ENCODE measurements at regions not wholly inside any gene's neighbourhood (a gene's known extent, or its start where the extent isn't known, plus 50 kb on each side); places are given as distances from the start of the nearest gene placed in this dataset.

GRCh38 chr2:22719396-22719795 lies 665.6 kb upstream of the KLHL29 start:
- H3K4me2 ChIP-seq (ENCODE audit: low read depth, low read length, poor library complexity, severe bottlenecking) = no peak overlapping the region
- no peaks in the 10 kb centered on the region for H3K36me3 ChIP-seq (ENCODE audit: low read length)
- H3F3A ChIP-seq (ENCODE audit: insufficient read depth) = no peaks in the 10 kb centered on the region
- no peaks in the 10 kb centered on the region for H3K79me2 ChIP-seq (ENCODE audit: insufficient read depth, low read length)
- no peak overlapping the region for H3K9ac ChIP-seq (ENCODE audit: low read length)
- no peak overlapping the region for H3K27ac ChIP-seq (ENCODE audit: low read depth, low read length)
- TF ChIP-seq EZH2phosphoT487 (conservative IDR thresholded peaks at IDR 0.05; ENCODE audit: low read length) = no peak
- TF ChIP-seq CTCF (IDR thresholded peaks at IDR 0.05; ENCODE audit: insufficient read depth, low read length, poor library complexity, severe bottlenecking) = no peak
- no peaks in the 10 kb centered on the region for H3K27me3 ChIP-seq (ENCODE audit: low read length)
- H2AFZ ChIP-seq (ENCODE audit: low read depth, low read length, severe bottlenecking) = no peak overlapping the region
- H3K4me3 ChIP-seq (ENCODE audit: insufficient read depth, low read length, poor library complexity, severe bottlenecking) = no peak overlapping the region
- no peaks in the 10 kb centered on the region for H3K9me3 ChIP-seq (ENCODE audit: insufficient read depth, low read length)
- no peaks in the 10 kb centered on the region for H3K9me2 ChIP-seq (replicated peaks; ENCODE audit: insufficient read depth, low read length)
- no peaks in the 10 kb centered on the region for H4K20me1 ChIP-seq (ENCODE audit: low read depth, low read length)

GRCh38 chr2:22729466-22729865 lies 655.5 kb upstream of the KLHL29 start:
- no peak overlapping the region for H2AFZ ChIP-seq (ENCODE audit: low read depth, low read length, severe bottlenecking)

GRCh38 chr2:22734373-22735045 lies 650.5 kb upstream of the KLHL29 start:
- H3K4me2 ChIP-seq (ENCODE audit: low read depth, low read length, poor library complexity, severe bottlenecking) = no peak overlapping the region
- no peaks in the 10 kb centered on the region for H4K20me1 ChIP-seq (ENCODE audit: low read depth, low read length)
- H3K79me2 ChIP-seq (ENCODE audit: insufficient read depth, low read length) = no peaks in the 10 kb centered on the region
- no peak overlapping the region for H3K9ac ChIP-seq (ENCODE audit: low read length)
- no peak for TF ChIP-seq EZH2phosphoT487 (conservative IDR thresholded peaks at IDR 0.05; ENCODE audit: low read length)
- TF ChIP-seq CTCF (IDR thresholded peaks at IDR 0.05; ENCODE audit: insufficient read depth, low read length, poor library complexity, severe bottlenecking) = no peak
- H3K9me3 ChIP-seq (ENCODE audit: insufficient read depth, low read length) = no peaks in the 10 kb centered on the region
- H3K4me3 ChIP-seq (ENCODE audit: insufficient read depth, low read length, poor library complexity, severe bottlenecking) = no peak overlapping the region
- no peaks in the 10 kb centered on the region for H3K9me2 ChIP-seq (replicated peaks; ENCODE audit: insufficient read depth, low read length)
- H3K27ac ChIP-seq (ENCODE audit: low read depth, low read length) = no peak overlapping the region
- H2AFZ ChIP-seq (ENCODE audit: low read depth, low read length, severe bottlenecking) = no peak overlapping the region
- no peaks in the 10 kb centered on the region for H3F3A ChIP-seq (ENCODE audit: insufficient read depth)
- H3K27me3 ChIP-seq (ENCODE audit: low read length) = no peaks in the 10 kb centered on the region
- no peaks in the 10 kb centered on the region for H3K36me3 ChIP-seq (ENCODE audit: low read length)

More at GRCh38 chr2:22729466-22729865, 655.5 kb upstream of the KLHL29 start:
- no peaks in the 10 kb centered on the region for H3K27me3 ChIP-seq (ENCODE audit: low read length)
- H3K36me3 ChIP-seq (ENCODE audit: low read length) = no peaks in the 10 kb centered on the region
- no peak overlapping the region for H3K4me3 ChIP-seq (ENCODE audit: insufficient read depth, low read length, poor library complexity, severe bottlenecking)
- TF ChIP-seq EZH2phosphoT487 (conservative IDR thresholded peaks at IDR 0.05; ENCODE audit: low read length) (no peak), CTCF (IDR thresholded peaks at IDR 0.05; ENCODE audit: insufficient read depth, low read length, poor library complexity, severe bottlenecking) (no peak)
- H3K9me3 ChIP-seq (ENCODE audit: insufficient read depth, low read length) = no peaks in the 10 kb centered on the region
- H3K9ac ChIP-seq (ENCODE audit: low read length) = no peak overlapping the region
- no peaks in the 10 kb centered on the region for H3F3A ChIP-seq (ENCODE audit: insufficient read depth)
- no peaks in the 10 kb centered on the region for H3K9me2 ChIP-seq (replicated peaks; ENCODE audit: insufficient read depth, low read length)
- no peaks in the 10 kb centered on the region for H4K20me1 ChIP-seq (ENCODE audit: low read depth, low read length)
- H3K4me2 ChIP-seq (ENCODE audit: low read depth, low read length, poor library complexity, severe bottlenecking) = no peak overlapping the region
- H3K27ac ChIP-seq (ENCODE audit: low read depth, low read length) = no peak overlapping the region
- H3K79me2 ChIP-seq (ENCODE audit: insufficient read depth, low read length) = no peaks in the 10 kb centered on the region
